Ascending aorta (tissue), 2 donors: ENCODE measurements at regions not wholly inside any gene's neighbourhood (a gene's known extent, or its start where the extent isn't known, plus 50 kb on each side); places are given as distances from the start of the nearest gene placed in this dataset.
"Not testable (repeated sequence)": the region's sequence is repeated elsewhere in the genome, so short reads cannot be mapped to it uniquely, and the experiment has no call there.

ENCODE experiments used
- DNase-seq, 2 donors: peaks; one replicate each; pipeline ENCODE4 v3.0.0-alpha.2; 2019; ENCODE audit warnings: low spot score in 2 of 2
- H3K27ac ChIP-seq, 2 donors: fragments of 200-600 bp; sonication (generic); one replicate each; pipeline ENCODE4 v1.5.1; 2016 to 2017; ENCODE audit warnings: mild to moderate bottlenecking in 1 of 2
- H3K27me3 ChIP-seq: fragments of 200-600 bp; sonication (generic); one replicate; pipeline ENCODE4 v1.5.1; 2017
- H3K36me3 ChIP-seq, 2 donors: fragments of 200-600 bp; sonication (generic); one replicate each; pipeline ENCODE4 v1.5.1; 2016
- H3K4me1 ChIP-seq, 2 donors: fragments of 200-600 bp; sonication (generic); one replicate each; pipeline ENCODE4 v1.5.1; 2016 to 2017; ENCODE audit warnings: mild to moderate bottlenecking in 1 of 2
- H3K4me3 ChIP-seq, 2 donors: fragments of 200-600 bp; sonication (generic); one replicate each; pipeline ENCODE4 v1.5.1; 2016 to 2017; ENCODE audit warnings: mild to moderate bottlenecking in 1 of 2
- H3K9me3 ChIP-seq, 2 donors: fragments of 200-600 bp; sonication (generic); one replicate each; pipeline ENCODE4 v1.5.1; 2016
- CTCF ChIP-seq, 3 experiments: fragments of 200-600 bp in 2 of 3; fragments of 450-650 bp in 1 of 3; sonication (generic) in 2 of 3; IDR thresholded peaks; one replicate each; pipeline ENCODE4 v1.5.1; 2016 to 2019; ENCODE audit warnings: antibody characterized with exemption in 3 of 3, mild to moderate bottlenecking in 1 of 3, moderate library complexity in 1 of 3
- intact Hi-C: fragments of 100-400 bp; cut with DNase I; formaldehyde crosslinking; loops from one replicate; pipeline ENCODE4 v1.15.1; 2023

GRCh38 chr2:199197448-199197847 lies 260.3 kb downstream of the SATB2 start:
- H3K9me3 ChIP-seq: no peaks in the 10 kb centered on the region
- DNase-seq: no peak
- no peak for TF ChIP-seq CTCF (IDR thresholded peaks at IDR 0.05)
- no peak overlapping the region for H3K27ac ChIP-seq
- H3K36me3 ChIP-seq: no peaks in the 10 kb centered on the region
- no peaks in the 10 kb centered on the region for H3K27me3 ChIP-seq
- no peaks in the 10 kb centered on the region for H3K4me1 ChIP-seq
- H3K4me3 ChIP-seq: no peak overlapping the region
- intact Hi-C loops: no loop called here

- no peak for TF ChIP-seq CTCF (IDR thresholded peaks at IDR 0.05)
- DNase-seq: no peak
- Histone ChIP-seq H3K27me3 (no peaks in the 10 kb centered on the region), H3K9me3 (no peaks in the 10 kb centered on the region), H3K4me3 (no peak overlapping the region), H3K36me3 (no peaks in the 10 kb centered on the region), H3K4me1 (no peaks in the 10 kb centered on the region), H3K27ac (no peak overlapping the region)
- intact Hi-C loops: no loop called here
Observed at GRCh38 chr2:199196686-199197085, 261.1 kb downstream of the SATB2 start.

- TF ChIP-seq CTCF (IDR thresholded peaks at IDR 0.05): no peak
- Histone ChIP-seq H3K27me3 (no peaks in the 10 kb centered on the region), H3K27ac (no peak overlapping the region), H3K4me3 (no peak overlapping the region), H3K4me1 (no peaks in the 10 kb centered on the region), H3K9me3 (no peaks in the 10 kb centered on the region), H3K36me3 (no peaks in the 10 kb centered on the region)
- intact Hi-C loops: no loop called here
- no peak for DNase-seq
Observed at GRCh38 chr2:199195927-199196502, 261.7 kb downstream of the SATB2 start.

GRCh38 chr2:199191461-199191860 lies 266.3 kb downstream of the SATB2 start:
- TF ChIP-seq CTCF (IDR thresholded peaks at IDR 0.05): no peak
- H3K36me3 ChIP-seq: no peaks in the 10 kb centered on the region
- H3K27me3 ChIP-seq: no peaks in the 10 kb centered on the region
- H3K4me1 ChIP-seq: no peaks in the 10 kb centered on the region
- H3K4me3 ChIP-seq: no peak overlapping the region
- DNase-seq: no peak
- H3K27ac ChIP-seq: no peak overlapping the region
- intact Hi-C loops: no loop called here
- no peaks in the 10 kb centered on the region for H3K9me3 ChIP-seq

- intact Hi-C loops: no loop called here
- no peak for DNase-seq
- H3K9me3 ChIP-seq: no peaks in the 10 kb centered on the region
- H3K4me1 ChIP-seq: no peaks in the 10 kb centered on the region
- no peaks in the 10 kb centered on the region for H3K27me3 ChIP-seq
- H3K4me3 ChIP-seq: no peak overlapping the region
- H3K36me3 ChIP-seq: no peaks in the 10 kb centered on the region
- TF ChIP-seq CTCF (IDR thresholded peaks at IDR 0.05): no peak
- H3K27ac ChIP-seq: no peak overlapping the region
Observed at GRCh38 chr2:199189229-199189628, 268.5 kb downstream of the SATB2 start.

GRCh38 chr2:199186301-199186751 lies 271.4 kb downstream of the SATB2 start:
- TF ChIP-seq CTCF (IDR thresholded peaks at IDR 0.05): no peak

GRCh38 chr2:199185174-199185573 lies 272.6 kb downstream of the SATB2 start:
- H3K4me3 ChIP-seq, H3K9me3 ChIP-seq, H3K4me1 ChIP-seq, H3K27ac ChIP-seq, H3K36me3 ChIP-seq, H3K27me3 ChIP-seq, intact Hi-C loops, DNase-seq: not testable (repeated sequence)

More at GRCh38 chr2:199186301-199186751, 271.4 kb downstream of the SATB2 start:
- Histone ChIP-seq H3K4me3 (no peak overlapping the region), H3K9me3 (no peaks in the 10 kb centered on the region), H3K4me1 (no peaks in the 10 kb centered on the region), H3K27ac (no peak overlapping the region), H3K36me3 (no peaks in the 10 kb centered on the region), H3K27me3 (no peaks in the 10 kb centered on the region)
- no peak for DNase-seq
- intact Hi-C loops: no loop called here
